Stimulated activated CD4-positive, alpha-beta T cell treated with anti-CD3 and anti-CD28 coated beads, Interleukin-12 subunit alpha, Interleukin-12 subunit beta, amount 100 ng/mL, for 24 hours (primary cell): ENCODE measurements at regions not wholly inside any gene's neighbourhood (a gene's known extent, or its start where the extent isn't known, plus 50 kb on each side); places are given as distances from the start of the nearest gene placed in this dataset.
A peak's percentile ranks its signal among the peaks of the same experiment; 100 is the strongest.

ENCODE experiments used
- DNase-seq, 2 experiments: peaks; one replicate each; pipeline ENCODE4 v3.0.0-alpha.2; 2020; ENCODE audit warnings: low read depth in 2 of 2

DNA sequence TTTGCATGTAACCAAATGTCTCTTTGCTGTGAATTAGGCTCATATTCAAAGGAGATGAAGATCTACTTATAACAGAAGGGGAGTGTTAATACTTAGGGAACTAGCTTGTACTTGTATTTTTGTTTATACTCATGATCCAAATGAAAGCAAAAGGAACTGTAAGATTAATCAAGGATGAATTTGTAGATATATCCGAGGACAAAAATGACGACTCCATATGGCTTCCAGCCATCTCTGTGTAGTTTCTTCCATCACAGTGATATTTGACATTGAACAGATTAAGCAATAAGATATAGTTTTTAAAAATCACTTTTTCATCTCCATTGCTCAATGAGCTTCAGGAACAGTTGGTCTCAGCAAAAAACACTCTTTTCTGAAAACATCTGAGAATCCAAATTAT is 257.4 kb upstream of the CAMK1G start:
- no peak for DNase-seq

GRCh38 chr1:209326831-209327230 is 256.7 kb upstream of the CAMK1G start:
- DNase-seq = no peak

- no peak for DNase-seq
These were observed 255.3 kb upstream of the CAMK1G start for GRCh38 chr1:209328196-209328595.

GRCh38 chr1:209335178-209335577 is 248.3 kb upstream of the CAMK1G start:
- DNase-seq = peak in 1 of 2 experiments; percentile 16

GRCh38 chr1:209341146-209341545 is 242.4 kb upstream of the CAMK1G start:
- DNase-seq = no peak

DNA sequence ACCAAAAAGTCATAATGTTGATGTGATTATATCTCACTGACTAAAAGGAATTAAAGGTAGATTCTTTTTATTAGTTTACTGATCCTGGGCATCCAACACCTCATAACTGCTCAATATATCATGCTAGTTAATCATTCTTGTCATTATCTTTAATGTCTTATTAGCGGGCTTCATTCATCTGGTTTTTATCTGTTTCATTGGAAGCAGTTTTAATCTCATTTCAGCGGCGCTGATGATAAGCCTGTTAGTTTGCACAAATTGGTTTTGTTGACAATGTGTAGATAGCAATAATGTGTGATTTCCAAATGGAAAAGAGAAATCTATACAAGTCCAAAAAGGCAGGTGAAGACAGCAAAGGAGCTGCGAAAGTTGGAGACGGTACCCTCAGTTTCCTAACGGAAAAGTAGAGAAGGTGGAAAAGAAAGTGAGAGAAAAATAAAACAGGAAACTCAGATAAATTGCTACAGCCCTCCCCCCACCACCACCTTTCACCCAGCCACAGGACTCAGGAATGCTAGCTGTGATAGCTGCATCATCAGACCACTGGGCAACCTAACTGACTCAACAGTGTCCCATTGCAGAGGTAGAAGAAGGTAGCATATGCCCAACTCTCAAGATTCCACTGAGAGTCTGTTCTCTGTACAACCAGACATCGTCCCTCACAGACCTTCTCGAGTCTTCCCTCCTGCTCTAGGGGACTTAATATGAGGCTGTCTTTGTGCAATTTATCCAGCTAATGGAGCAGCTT is 241.7 kb upstream of the CAMK1G start:
- no peak for DNase-seq

- DNase-seq = no peak
These were observed 240.9 kb upstream of the CAMK1G start for GRCh38 chr1:209342441-209343175.

DNA sequence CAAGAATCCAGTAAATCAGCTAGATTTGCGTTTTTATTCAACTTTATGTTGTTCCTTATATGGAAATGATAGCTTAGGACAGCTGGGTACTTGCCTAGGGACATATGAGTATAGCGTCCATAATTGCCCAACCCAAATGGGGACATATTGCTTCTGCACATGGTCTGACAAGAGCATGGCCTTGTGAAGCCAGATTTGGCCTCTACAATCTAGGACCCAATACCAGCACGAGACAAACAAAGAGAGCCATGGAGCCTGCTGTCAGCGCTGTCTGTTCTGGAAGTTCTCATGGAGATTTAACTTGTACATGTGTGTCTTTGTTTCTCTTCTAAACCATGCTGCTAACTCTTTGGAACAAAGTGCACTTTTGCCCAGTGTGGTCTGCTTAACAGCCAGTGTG is 240.0 kb upstream of the CAMK1G start:
- no peak for DNase-seq

- no peak for DNase-seq
These were observed 239.4 kb upstream of the CAMK1G start for GRCh38 chr1:209344156-209344555.

DNA sequence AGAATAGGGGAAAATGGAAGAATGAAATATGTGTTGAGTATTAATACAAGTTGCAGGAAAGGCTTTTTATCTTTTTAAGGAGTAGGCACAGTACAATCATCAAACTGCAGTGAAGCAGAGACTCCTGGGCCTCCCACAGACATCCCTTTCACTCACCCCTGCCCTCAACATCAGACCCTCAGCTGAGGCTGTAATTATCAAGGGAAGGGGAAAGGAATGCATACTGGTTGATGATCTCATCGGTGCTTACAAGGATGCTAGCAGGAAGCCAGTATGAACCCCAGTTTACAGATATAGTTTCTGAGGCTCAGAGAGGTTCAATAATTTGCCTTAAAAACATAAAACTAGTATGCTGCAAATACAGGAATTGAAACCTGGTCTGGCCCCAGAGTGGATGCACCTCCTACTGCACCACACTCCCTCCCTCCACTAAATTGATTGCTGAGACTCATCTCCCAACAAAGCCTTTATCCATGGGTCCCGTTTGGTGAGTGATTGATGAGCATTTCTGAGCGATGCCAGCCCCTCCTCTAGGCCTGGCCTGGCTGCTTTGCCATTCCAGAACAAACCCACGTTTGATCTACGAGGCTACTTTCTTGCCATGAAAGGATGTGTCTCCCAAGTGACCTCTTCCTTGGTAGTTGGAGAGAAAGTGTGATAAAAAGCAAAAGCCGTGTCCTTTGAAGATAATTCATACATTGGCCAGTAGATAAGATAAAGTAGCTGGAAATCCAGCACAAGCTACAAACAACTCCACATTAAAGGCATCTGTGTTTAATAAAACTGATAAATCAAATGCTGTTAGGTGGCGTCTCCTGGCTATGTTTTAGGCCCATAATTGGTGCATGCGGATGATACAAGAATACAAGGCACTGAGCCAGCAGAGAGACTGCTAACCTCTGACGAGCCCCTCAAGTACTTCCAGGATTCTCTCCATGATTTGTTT is 233.9 kb upstream of the CAMK1G start:
- no peak for DNase-seq

DNA sequence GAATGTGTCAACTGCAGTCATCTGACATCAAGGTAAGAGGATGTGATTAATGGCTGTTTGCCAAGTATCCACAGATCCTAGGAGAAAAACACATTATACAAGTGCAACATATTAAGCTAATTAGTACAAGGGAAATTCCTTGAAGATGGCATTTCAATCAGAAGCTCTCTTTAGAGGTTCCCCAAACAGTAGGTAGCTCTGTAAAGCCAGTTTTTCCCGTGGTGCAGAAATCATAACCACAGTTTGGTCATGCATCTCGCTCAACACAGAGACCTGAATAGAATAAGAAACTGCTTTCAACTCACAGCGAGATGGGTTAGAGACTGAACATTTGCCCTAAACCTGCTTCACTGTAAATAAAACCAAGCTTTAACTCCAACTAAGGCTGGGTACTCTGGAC is 230.5 kb upstream of the CAMK1G start:
- DNase-seq = no peak

DNA sequence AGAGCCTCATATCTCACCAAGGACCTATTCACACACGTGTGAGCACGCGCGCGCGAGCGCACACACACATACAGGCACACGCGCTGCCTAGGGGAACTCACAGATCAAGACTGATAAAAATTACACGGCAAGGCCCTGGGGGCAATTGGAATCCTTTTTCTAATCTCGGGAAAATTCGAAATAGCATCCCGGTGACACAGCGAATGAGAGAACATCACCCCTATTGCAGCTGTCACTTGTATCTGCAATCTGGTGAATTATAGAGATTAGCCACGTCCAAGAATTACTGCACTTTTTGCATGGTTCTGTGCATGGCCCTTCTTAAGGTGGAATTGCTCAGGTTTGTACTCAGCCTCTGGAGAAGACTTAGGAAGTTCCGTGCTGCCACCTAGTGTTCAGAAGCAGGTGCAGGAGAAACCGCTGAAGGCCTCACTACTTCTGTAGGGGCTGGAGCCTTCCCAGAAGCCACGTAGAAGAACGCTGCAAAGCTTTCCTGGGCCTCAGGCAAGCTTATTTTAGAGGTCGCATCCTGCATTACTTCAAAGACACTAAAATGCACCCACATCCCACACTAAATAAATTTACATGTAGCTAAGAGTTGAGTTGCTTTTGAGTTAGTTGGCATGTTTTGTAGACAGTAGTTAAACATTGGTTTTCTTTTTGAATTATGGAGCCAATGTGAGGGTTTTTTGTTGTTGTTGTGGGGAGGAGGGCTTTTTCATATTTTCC is 229.2 kb upstream of the CAMK1G start:
- DNase-seq = peak; percentile 19 to 46

DNA sequence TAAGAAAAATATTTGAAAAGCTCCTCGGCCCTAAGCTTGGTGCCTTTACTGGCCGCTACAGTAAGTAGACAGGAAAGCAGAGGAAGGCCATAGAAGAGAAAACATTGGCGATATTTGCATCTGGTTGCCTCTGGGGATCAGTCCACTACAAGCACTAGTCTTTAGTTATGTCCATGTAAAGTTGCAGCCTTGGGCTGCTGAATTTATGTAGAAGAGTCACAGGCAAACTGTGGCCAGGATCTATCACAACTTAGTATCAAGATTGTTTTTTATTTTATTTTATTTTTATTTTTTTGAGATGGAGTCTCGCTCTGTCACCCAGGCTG is 228.7 kb upstream of the CAMK1G start:
- no peak for DNase-seq

DNA sequence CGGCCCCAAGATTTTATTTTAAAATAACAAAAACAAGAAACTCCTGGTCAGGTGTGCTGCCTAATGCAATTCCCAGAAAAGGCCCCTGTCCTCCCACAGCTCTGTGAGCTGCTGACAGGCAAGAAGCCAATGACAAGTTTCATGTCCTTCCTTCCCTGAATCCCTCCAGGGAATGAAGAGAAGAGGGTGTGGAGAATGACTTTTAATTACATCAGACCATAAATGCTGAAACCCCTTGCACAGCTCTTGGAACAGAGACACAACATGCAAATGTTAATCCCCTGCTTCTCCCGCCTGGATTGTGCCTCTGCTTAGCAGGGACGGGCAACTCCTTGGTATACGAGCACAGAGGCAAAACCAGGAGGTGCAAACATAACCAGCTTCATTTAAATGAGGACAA is 228.1 kb upstream of the CAMK1G start:
- DNase-seq = no peak

GRCh38 chr1:209356976-209357377 is 226.5 kb upstream of the CAMK1G start:
- no peak for DNase-seq

DNA sequence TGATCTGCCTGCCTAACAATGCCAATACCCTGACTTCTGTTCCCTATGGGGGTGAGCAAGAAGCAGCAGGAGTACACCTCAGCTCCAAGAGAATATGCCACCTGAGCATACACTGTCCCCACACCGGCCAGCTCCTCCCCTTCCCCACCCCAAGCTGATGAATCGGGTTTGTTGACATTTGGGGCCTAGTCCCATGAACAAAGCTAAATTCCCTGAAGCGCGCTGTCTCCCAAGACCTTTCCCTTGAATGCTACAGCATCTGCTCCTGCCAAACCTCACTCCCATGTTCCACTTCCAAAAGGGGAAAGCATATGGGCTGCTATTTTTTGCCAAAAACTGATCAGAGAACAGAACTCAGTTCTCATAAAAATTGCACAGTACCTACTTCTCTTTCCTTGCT is 220.4 kb upstream of the CAMK1G start:
- DNase-seq = no peak

- no peak for DNase-seq
These were observed 218.8 kb upstream of the CAMK1G start for GRCh38 chr1:209364716-209365115.

DNA sequence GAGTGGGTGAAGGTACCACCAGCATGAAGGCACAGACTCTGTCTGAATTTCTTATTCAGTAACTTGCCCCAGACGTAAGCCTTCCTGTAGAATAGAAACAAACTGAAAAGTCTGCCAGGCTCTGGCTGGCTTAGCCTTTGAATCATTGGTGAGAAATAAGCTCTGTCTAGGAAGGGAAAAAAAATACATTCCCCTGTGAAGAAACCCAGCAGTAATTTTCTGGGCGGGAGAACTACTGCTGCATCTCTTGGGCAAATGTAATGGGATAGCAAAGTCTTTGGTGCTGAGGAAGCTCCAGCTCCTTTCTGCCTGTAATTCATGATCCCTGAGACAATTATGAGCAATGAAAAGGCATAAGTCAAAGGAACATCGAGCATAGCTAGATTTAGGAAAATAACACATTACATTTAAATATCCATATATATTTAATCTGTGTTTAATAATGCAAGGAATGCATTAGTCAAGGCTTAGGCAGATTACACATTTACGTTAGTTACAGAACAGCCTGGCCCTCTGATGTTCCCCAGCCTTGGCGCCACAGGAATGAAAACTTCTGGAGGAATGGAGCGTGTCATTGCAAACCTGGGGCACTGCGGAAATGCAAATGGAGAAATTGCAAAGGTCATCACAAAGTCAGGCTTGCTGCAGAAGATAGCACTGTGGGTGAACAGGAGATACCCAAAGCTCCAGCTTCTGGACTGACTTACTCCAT is 216.3 kb upstream of the CAMK1G start:
- DNase-seq = no peak

- DNase-seq = no peak
These were observed 214.5 kb upstream of the CAMK1G start for GRCh38 chr1:209368864-209369598.

DNA sequence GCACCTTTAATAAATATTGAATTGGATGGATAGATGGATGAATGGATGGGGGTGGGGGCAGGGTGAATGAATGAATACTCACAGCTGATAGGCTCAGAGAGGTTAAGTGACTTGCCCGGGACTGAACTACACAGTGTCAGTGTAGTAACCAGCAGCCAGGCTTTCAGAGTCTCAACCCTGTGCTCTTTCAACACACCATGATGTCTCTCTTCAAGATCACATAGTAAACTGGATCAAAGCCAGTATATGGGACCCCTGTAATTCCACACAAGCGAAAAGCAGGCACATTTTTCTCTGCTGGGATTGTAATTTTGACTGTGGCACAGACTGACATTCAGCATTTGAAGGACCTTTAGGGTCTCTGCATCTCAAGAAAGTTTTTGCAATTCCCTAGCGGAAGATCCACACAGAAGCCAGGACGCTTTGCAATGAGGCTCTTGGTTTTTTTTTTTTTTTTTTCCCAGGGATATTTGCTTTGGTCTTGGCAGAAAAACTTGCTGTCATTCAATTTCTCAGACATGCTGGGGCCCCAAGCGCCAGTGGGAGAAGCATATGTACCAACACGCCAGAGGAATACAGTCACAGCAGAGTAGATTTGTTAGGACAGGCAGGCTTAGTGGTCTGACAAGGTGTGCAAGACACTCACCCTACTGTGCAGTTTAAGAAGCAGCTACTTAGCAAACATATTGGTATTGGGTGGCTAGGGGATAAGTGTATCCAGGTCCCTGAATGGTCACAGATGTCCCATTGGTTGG is 213.1 kb upstream of the CAMK1G start:
- no peak for DNase-seq
